DMS 273 (cell line): ENCODE measurements at regions not wholly inside any gene's neighbourhood (a gene's known extent, or its start where the extent isn't known, plus 50 kb on each side); places are given as distances from the start of the nearest gene placed in this dataset.
A peak's percentile ranks its signal among the peaks of the same experiment; 100 is the strongest.

Experiments
- DNase-seq: peaks from one replicate; lab custom pipeline; 2025; ENCODE audit not compliant: unreplicated experiment; lab: John Stamatoyannopoulos, UW

- DNase-seq, result no peak
These were observed 164.7 kb upstream of the SMAD3 start for GRCh38 chr15:66900586-66901310.

DNA sequence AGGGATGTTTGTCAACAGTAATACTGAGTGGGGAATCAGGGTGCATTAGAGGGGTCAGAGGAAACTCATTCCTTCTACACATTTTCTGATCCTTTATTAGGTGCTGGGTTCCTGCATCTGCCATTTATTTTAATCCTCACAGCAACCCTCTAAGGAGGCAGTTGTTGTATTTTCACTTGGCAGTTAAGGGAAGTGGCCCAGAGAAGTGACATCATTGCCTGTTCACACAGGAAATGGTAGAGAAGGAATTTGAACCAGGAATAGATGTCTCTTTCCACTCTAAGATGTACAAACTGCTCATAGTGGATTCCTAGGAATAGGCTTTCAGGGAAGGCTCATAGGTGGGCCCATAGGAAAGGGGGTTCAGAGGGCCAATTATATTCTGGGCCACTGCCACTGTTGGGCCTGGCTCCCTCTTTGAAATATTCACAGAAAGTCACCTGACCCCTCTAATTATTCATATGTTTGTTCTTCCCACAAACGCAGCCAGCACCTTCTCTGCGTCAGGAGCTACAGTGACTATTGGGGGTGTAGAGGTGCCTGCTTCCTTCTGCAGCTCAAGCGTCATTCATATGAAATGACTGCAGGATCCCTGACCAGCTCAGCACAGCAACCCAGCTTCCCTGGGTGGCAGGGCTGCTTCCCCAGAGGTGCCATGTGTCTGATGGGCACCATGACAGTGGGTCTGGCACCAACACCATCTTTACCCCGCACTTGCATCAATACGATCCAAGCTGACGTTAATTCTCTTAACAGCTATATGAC, 163.9 kb upstream of the SMAD3 start:
- DNase-seq, result no peak

- no peak for DNase-seq
These were observed 160.2 kb upstream of the SMAD3 start for GRCh38 chr15:66905185-66905584.

DNA sequence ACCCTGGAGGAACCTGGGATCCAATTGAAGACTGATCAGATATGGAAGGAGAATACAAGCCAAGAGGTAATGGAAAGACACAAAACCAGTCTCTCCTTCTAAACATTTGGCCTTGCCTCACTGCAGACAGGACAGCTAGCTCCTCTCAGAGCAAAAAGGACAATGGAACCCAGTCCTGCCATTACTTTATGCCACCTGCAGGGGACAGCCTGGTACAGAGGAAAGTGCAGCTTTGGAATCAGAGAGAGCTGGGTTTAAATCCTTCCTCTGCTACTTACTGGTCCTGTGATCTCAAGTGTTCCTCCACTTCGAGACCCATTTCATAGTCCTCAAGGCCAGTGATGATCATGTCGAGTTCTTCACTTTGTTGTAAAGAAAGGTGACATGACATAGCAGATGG, 159.4 kb upstream of the SMAD3 start:
- peak; percentile 36 for DNase-seq

DNA sequence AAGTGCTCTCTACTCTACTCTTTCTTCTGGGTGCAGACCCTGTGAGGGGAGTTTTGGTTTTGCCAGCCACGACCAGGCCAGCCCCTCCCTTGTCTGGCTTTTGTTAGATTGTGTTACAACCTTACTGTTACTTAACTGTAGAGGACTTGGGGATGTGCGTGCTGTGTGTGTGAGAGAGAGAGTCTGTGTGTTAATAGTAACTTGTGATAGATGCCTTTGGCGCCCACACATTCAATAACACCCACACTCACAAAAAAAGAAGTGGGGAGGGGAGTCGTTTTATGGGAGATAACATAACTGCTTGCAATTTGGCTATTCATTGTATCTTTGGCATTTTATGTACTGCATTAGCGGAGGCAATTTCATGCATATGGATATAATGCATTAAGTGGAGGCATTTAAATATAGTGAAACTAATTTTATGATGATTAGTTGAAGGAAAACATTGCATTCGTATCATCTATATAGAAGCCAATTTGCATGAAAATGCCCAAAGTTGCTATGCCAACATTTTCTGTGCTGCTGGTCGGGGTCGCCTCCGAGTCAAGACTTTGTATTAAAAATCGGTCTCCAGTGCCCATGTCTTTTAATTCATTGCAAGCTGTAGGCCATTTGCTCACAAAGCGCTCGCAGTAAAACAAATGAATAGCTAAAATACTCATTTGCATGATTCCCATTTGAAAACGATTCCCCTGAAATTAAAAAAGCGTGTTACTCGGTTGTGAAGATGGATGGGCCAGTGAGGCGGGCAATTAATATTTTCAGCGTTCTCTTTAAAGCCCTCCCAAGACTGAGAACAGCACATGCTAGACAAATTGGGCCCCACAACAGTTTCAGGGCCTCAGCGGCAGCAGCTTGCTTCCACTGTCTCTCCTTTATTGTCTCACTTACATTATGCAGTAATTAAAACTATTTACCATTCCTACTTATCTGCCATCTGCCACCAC, 158.5 kb upstream of the SMAD3 start:
- peak; percentile 82 for DNase-seq

DNA sequence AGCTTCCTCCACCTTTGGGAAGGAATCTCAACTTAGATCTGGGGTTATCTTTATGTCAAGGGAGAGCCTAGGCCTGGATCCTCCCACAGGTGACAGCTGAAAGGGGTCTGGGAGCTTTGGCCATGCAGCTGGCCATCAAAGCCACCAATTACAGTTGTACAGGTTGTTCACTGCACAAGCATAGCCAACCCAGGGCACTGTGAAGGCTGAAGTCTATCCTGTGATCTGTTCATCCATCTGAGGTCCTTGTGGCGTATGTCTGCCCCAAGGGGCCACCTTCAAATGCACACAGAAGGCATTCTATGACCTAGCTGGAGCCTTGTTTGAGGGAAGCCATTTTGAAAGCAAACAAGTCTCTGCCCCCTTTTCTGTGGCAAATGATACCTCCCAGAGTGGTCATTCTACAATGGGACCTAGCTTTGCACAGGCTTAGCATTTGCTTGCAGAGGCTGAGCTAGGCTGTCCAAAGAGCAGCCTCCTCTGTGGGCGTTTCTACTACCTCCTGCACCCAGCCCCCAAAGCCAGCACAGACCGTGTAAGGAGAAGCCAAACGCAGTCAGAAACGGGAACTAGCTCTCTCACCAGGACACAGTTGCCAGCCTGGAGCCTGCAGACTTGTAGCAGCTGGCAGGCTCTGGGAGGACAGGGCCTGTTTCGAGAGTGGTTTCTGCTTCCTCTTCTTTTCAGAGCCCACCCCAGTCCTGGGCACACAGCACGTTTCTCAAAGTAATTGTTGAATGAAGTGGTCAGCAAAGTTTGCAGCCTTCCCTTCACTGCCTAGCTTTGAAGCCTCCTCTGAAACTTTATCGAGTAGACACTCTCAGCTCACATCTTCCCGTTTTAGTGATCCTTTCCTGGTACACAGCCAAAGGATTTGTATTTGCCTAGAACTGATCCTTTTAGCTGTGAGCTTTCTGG, 157.3 kb upstream of the SMAD3 start:
- peak; percentile 89 for DNase-seq

DNA sequence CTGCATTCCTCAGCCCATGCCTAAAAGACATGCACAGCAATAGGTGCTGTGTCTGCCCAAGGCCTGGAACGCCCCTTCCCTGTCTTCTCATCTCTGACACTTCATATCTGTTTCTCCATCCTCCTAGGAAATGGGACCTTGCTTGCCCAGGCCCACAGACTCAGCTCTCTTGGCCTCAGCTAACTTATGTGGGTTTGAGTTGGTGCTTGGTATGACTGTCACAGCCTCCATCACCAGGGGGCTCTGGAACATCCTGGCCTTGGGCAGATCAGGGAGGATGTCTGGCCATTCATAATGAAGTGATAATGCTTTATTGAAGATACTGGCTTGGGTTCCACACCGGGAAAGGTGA, 156.7 kb upstream of the SMAD3 start:
- DNase-seq, result peak; percentile 60

GRCh38 chr15:66909381-66909890, 156.0 kb upstream of the SMAD3 start:
- DNase-seq, result no peak

DNA sequence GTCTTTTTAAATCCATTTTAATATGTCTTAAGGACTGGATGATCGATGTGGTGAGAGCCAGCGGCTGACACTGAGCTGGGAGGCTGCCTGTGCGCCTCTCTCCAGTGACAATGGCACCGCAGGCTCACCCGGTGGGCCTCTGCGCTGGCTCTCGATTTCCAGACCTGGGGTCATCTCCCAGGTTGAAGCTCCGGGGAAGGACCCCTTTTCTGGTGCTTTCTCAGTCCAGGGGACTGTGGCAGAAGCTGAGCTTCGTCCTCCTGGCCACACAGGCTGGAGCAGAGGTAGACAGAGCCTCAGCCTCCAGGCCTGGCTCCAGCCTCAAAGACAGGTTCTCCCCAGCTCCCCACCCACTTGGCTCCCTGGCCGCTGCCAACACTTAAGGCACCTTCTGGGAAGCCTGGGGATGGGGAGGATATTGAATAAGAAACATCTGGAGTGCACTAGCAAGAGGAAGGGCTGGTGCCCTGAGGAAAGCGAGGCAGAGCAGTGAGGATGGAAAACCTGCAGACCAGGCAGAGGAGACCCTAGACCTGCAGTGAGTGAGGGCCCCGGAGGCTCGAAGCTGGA, 154.2 kb upstream of the SMAD3 start:
- DNase-seq, result peak; percentile 10

GRCh38 chr15:66912001-66912400, 153.4 kb upstream of the SMAD3 start:
- DNase-seq, result no peak

- no peak for DNase-seq
These were observed 153.0 kb upstream of the SMAD3 start for GRCh38 chr15:66912441-66912840.

DNA sequence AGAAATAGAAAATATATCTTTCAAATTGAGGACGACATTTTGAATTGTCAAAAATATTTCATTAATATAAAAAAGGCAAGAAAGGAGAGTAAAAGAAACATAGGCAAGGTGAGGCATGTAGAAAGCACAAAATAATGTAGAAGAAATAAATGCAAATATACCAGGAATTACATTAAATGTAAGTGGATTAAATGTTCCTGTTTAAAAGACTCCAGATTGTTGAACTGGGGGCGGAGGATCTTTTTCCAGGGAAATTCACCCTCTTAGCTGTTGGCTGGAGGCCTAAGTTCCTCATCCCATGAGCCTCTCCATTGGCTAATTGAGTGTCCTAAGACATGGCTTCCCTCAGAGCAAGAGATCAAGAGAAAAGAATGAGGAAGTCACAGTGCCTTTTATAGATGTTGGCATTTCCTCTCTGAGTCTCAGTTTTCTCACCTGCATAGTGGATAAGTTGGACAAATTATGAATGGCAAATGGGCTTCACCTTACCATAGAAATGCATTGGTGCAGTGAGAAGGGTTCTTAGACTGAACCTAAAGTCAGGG, 147.4 kb upstream of the SMAD3 start:
- DNase-seq, result no peak

DNA sequence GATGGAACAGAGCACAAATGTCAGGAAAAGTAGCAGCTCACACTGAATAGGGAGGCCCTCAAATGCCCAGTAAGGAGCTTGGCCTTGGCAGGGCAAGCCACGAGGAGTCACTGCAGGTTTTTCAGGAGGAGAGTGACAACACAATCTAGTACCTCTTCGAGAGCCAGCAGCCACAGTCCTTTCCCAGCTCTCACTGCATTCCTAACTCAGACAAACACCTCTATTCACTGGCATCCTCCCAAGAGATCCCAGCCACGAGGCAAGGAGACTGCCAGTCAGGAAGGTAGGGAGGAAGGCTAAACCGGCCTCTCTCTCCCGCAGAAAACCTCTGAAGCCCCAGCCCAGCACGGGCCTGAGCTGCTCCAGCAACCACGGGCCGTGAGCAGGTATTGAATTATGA, 146.0 kb upstream of the SMAD3 start:
- peak; percentile 41 for DNase-seq

DNA sequence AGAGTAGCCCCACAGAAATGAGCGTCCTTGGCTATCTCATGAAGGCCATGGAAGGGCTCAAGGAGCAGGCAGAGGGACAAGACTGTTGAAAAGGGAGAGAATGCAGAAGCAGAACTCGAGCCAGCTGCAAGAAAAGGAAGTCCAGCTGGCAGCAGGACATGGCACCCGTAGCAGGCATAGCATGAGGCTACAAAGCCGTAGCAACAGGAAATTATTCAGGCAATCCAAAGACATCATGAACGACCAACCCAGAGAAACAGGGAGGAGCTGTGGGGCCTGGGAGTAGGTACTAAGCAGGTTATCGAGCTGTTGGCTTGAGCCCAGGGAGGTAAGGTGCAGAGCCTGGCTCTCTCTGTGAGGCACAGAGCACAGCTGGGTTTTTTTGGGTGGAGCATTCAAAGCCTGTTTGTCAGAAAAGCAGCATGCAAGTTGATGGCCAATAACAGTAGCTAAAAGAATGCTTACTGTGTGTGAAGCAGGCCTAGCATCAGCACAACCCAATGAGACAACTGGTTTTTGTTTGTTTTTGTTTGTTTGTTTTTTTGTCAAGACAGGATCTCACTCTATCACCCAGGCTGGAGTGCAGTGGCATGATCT, 144.0 kb upstream of the SMAD3 start:
- peak; percentile 20 for DNase-seq

GRCh38 chr15:66922608-66923007, 142.8 kb upstream of the SMAD3 start:
- DNase-seq, result no peak

- DNase-seq, result peak; percentile 49
These were observed 141.9 kb upstream of the SMAD3 start for GRCh38 chr15:66923438-66923881.

GRCh38 chr15:66924889-66925288, 140.5 kb upstream of the SMAD3 start:
- no peak for DNase-seq

GRCh38 chr15:66925721-66926120, 139.7 kb upstream of the SMAD3 start:
- DNase-seq, result no peak
